Stimulated activated CD4-positive, alpha-beta T cell treated with anti-CD3 and anti-CD28 coated beads, Interleukin-12 subunit alpha, Interleukin-12 subunit beta, amount 100 ng/mL, for 48 hours (primary cell): ENCODE measurements at regions not wholly inside any gene's neighbourhood (a gene's known extent, or its start where the extent isn't known, plus 50 kb on each side); places are given as distances from the start of the nearest gene placed in this dataset.

ENCODE experiments used
- DNase-seq, 3 donors: peaks; one replicate each; pipeline ENCODE4 v3.0.0-alpha.2; 2020; ENCODE audit warnings: low read depth in 2 of 3, low spot score in 1 of 3

DNA sequence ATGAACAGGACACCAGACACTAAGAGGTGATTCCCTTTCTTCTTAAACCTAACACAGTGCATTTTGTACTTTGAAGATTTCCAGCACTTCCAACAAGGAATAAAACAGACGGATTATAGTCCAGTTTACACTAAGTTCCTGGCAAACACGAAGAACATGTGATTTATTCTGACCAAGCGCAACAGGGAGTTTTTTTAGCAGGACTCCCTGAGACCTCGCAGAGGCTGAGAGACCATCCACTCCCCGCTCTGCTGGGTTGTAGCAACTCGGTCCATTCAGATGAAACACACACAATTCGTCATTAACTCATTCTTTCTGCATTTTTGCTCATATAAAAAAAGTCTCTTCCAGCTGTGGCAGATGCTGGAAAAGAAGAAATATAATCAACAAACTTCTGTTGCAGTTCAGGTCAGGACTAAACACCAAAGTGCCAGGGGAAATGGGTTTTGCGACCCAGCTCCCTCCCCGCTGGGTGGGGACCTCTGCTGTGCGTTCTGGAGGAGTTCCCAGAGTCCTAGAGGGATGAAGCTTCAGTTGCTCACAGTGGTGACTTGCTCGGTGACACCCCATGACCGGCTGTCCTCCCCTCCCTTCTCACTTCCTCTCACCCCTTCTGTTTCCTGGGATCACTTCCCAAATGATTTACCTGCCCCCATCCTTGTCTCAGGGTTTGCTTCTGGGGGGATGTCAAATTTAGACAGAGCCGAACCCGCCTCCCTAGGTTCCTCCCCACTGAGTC, 52.5 kb downstream of the KCNF1 start:
- no peak for DNase-seq

- no peak for DNase-seq
These were observed 53.6 kb downstream of the KCNF1 start for GRCh38 chr2:10965241-10965843.

- no peak for DNase-seq
These were observed 54.3 kb downstream of the KCNF1 start for GRCh38 chr2:10966056-10966455.

GRCh38 chr2:10966741-10967140, 55.0 kb downstream of the KCNF1 start:
- no peak for DNase-seq

- no peak for DNase-seq
These were observed 56.4 kb downstream of the KCNF1 start for GRCh38 chr2:10968176-10968575.

GRCh38 chr2:10970666-10971065, 58.9 kb downstream of the KCNF1 start:
- DNase-seq: no peak

- no peak for DNase-seq
These were observed 59.6 kb downstream of the KCNF1 start for GRCh38 chr2:10971161-10971887.

- DNase-seq: no peak
These were observed 60.1 kb downstream of the KCNF1 start for GRCh38 chr2:10971888-10972260.

- no peak for DNase-seq
These were observed 61.1 kb downstream of the KCNF1 start for GRCh38 chr2:10972683-10973433.

DNA sequence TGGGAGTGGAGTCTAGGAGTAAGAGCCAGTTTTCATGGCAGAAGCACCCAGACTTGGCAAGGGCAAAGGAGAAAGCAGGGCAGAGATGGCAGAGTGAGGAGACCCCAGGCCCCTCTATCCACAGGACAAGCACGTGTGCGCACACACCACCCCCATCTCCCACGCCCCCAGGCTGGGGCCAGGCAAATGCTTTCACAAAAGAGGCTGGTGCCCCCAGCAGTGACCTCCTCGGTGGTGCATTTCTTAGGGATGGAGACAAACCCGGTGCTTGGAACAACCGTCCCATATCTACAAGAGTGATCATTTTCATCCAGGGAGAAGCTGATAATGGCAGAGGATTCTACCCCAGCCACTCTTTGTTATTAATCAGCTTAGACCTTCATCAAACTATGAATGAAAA, 62.0 kb downstream of the KCNF1 start:
- no peak for DNase-seq

- DNase-seq: no peak
These were observed 65.3 kb downstream of the KCNF1 start for GRCh38 chr2:10977003-10977402.

- DNase-seq: no peak
These were observed 65.9 kb downstream of the KCNF1 start for GRCh38 chr2:10977621-10978020.

DNA sequence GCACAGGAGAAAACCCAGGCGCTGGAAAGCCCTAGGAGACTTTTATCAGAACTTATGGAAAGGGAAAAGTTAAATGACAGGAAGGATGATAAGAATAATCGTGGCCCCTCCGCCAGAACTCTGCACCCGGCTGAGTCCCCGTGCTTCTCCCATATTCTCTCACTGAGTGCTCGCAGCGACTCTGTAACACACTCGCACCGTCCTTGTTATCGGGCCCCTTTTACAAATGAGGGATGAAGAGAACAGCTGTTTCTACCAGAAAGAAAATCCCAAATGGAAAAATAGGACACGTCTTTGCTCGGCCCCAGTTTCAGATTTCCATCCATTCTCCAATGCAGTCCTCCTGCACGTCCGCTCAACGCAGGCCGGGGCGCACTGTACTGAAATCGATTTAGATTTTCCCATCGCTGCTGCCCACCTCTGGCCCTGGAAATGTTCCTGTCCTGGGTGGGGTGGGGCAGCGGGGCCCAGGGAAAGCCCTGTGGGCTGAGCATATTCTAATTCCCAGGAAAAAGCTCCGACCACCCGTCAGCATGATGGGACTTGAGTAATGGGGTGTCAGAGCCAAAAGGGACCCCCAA, 66.4 kb downstream of the KCNF1 start:
- no peak for DNase-seq

GRCh38 chr2:10980071-10980470, 68.3 kb downstream of the KCNF1 start:
- no peak for DNase-seq

GRCh38 chr2:10980886-10981425, 69.2 kb downstream of the KCNF1 start:
- no peak for DNase-seq

DNA sequence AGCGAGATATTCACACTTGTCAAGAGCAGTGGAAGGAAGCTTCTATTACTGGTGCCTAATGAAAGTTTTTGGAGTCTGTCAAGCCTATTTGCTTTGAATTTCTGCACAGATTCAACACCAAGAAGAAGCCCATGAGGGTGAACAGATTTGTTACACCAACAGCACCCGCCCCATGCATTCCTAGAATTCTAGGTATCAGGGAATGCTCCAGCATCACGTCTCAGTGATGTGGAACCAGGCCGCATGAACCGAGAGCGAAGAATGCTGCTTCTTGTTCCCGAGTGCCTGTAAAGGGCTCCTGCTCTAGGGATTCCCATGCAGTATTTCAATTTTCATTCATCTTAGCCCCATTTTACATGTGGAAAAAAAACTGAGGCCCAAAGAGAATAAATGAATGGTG, 69.7 kb downstream of the KCNF1 start:
- no peak for DNase-seq

DNA sequence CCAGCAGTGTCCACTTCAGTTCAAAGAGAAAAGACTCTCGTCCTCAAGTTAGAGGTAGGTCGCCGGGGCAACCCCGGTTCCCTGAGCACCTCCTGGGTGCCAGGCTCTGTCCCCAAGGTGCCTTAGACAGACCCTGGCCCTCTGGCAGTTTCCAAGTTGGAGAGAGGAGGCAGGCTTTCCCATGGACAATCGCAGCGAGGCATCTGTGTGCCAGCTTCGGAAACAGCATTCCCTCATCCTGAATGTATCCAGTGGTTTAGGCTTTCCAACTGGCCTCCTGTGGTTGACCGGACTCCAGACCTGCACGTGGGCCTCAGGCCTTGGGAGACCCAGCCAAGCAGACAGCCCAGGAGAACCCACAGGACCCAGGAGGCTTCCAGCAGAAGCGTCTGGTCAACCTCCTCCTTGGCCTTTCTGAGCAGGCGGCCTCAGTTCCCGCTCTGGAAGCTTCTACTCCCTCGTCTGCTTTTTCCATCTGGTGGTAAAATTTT, 70.3 kb downstream of the KCNF1 start:
- no peak for DNase-seq

DNA sequence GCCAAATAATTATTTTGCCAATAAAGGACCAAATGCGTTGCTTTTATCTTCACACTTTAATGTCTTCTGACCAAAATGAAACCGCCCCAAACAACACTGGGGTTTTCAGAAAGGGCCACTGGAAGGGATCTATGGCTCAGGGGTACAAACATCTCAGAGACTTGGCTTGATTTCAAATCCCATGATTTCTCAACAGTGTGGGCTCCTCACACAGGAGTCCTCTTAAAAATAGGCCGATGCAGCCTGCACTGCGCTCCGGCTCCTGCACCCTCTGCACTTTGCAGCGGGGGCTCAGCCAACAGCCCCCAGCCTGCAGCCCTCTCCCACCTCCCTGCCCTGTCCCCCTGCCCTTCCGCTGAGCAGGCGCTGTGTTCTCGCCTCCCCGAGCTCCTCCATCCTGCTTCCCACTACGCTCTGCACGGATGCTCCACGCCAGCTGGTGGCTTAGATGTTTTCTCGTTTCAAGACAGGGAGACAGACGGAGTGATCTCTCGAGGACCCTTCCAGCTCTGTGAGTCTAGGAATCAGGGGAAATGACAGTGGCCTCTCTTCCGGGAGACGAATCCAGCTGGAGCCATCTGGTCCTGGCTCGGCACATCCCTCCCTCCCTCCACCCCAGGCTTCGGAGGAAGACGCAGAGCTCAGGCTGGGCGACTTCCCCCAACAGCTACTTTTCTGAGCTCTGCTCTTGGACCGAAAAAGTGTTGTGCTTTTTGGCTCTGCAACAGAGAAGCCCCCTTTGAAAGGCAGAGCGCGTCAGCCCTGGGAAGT, 71.4 kb downstream of the KCNF1 start:
- DNase-seq: no peak

DNA sequence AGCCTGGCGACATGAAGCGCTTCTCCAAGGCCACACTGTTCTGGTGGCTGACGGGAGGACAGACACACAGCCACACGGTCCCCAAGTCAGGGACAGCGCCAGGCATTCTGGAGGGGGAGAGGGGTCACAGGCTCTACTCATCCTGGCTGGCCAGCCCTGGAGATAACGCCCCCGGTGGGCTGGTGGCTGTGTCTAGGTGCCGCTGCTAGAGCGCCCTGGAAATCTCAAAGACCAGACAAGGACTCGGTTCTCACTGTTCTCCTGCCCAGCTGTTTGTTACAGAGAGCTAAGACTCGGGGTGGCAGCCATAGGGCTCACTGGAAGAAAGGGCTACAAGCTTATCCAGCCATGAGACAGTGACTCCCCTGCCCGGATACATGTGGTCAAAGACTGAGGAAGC, 72.0 kb downstream of the KCNF1 start:
- DNase-seq: no peak
